ENCODE measurements at regions not wholly inside any gene's neighbourhood (a gene's known extent, or its start where the extent isn't known, plus 50 kb on each side); places are given as distances from the start of the nearest gene placed in this dataset.

- CTCF ChIA-PET = no interaction called here
- peaks cover 7% of the 10 kb centered on the region for H3K9me3 Mint-ChIP-seq
- H3K36me3 Mint-ChIP-seq (ENCODE audit: low read depth) = no peaks in the 10 kb centered on the region
- no peak for TF ChIP-seq CTCF (IDR thresholded peaks at IDR 0.05)
- no peak for DNase-seq
- no peak overlapping the region for H3K4me3 Mint-ChIP-seq
- POLR2A ChIA-PET = no interaction called here
- H3K27me3 Mint-ChIP-seq = no peaks in the 10 kb centered on the region
- H3K4me1 Mint-ChIP-seq = no peaks in the 10 kb centered on the region
- intact Hi-C loops (cut with micrococcal nuclease) = no loop called here
- ATAC-seq (ENCODE audit: low read depth) = no peak
- H3K27ac Mint-ChIP-seq = no peak overlapping the region
These were observed 715.2 kb upstream of the ZNF608 start for GRCh38 chr5:125461641-125462072.

DNA sequence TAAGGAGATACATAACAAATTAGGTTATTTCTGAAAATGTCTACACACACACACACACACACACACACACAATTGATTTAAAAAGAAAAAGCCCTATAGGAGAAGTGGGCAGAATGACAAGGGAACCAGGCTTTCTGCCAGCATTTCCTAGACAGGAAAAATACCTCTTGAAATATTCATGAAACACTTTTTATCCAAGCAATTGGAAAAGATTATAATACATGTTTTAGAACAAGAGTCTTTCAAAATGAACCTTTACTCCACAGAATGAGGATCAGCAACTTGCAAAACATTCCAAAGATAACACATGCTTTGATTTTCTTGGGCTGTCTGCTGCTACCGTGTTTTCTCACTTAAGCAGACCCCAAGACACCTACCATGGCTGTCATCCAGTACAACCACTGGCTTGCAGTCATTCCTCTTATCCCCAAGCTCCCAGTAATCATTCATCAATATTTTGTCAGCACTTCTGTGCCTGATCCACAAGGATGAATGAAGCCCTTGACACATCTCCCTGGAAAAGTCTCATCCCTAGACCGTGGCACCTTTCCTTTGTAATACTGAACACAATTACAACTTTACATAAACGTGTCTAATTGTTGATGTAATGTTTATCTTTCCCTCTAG, 717.1 kb upstream of the ZNF608 start:
- no peak overlapping the region for H3K4me3 Mint-ChIP-seq
- H3K9me3 Mint-ChIP-seq = peaks cover 2% of the 10 kb centered on the region
- no peak for ATAC-seq (ENCODE audit: low read depth)
- intact Hi-C loops (cut with micrococcal nuclease) = no loop called here
- CTCF ChIA-PET = no interaction called here
- H3K36me3 Mint-ChIP-seq (ENCODE audit: low read depth) = no peaks in the 10 kb centered on the region
- no peaks in the 10 kb centered on the region for H3K27me3 Mint-ChIP-seq
- no peaks in the 10 kb centered on the region for H3K4me1 Mint-ChIP-seq
- no peak for TF ChIP-seq CTCF (IDR thresholded peaks at IDR 0.05)
- no peak for DNase-seq
- POLR2A ChIA-PET = no interaction called here
- H3K27ac Mint-ChIP-seq = no peak overlapping the region

- Mint-ChIP-seq H3K27me3 (no peaks in the 10 kb centered on the region), H3K27ac (no peak overlapping the region), H3K4me3 (no peak overlapping the region), H3K36me3 (ENCODE audit: low read depth) (no peaks in the 10 kb centered on the region), H3K9me3 (peaks cover 2% of the 10 kb centered on the region), H3K4me1 (no peaks in the 10 kb centered on the region)
- DNase-seq = no peak
- ChIA-PET POLR2A (interaction anchor here (0.5 kb wide), 1 partner anchor 522 kb away, joined by 6 read pairs; no protein-coding TSS in a partner anchor), CTCF (no interaction called here)
- no peak for TF ChIP-seq CTCF (IDR thresholded peaks at IDR 0.05)
- intact Hi-C loops (cut with micrococcal nuclease) = no loop called here
- no peak for ATAC-seq (ENCODE audit: low read depth)
These were observed 718.5 kb upstream of the ZNF608 start for GRCh38 chr5:125464847-125465432.

- intact Hi-C loops (cut with micrococcal nuclease) = no loop called here
- H3K4me3 Mint-ChIP-seq = no peak overlapping the region
- no peaks in the 10 kb centered on the region for H3K4me1 Mint-ChIP-seq
- POLR2A ChIA-PET = no interaction called here
- peaks cover 2% of the 10 kb centered on the region for H3K9me3 Mint-ChIP-seq
- ATAC-seq (ENCODE audit: low read depth) = no peak
- no peak for DNase-seq
- H3K27ac Mint-ChIP-seq = no peak overlapping the region
- no peaks in the 10 kb centered on the region for H3K27me3 Mint-ChIP-seq
- CTCF ChIA-PET = no interaction called here
- no peaks in the 10 kb centered on the region for H3K36me3 Mint-ChIP-seq (ENCODE audit: low read depth)
- TF ChIP-seq CTCF (IDR thresholded peaks at IDR 0.05) = no peak
These were observed 719.3 kb upstream of the ZNF608 start for GRCh38 chr5:125465703-125466102.

DNA sequence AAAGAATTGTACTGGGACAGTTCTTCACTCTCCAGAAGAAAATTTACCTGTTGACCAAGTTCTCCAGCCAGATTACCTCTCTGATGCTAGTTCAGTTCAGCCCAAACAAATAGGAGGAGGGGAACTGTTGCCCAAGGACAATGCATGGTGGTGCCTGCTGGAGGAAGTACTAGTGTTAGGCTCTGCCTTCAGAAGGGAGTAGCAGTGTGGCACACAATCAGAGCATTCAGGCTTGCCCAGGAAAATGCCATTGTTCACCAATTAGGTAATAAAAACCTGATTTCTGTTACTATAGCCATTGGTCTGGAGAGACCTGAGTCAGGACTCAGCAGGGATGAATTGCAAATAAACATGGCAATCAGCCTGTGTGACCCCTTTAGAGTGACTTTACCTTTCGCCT, 720.8 kb upstream of the ZNF608 start:
- H3K9me3 Mint-ChIP-seq = peaks cover 2% of the 10 kb centered on the region
- no peaks in the 10 kb centered on the region for H3K4me1 Mint-ChIP-seq
- H3K36me3 Mint-ChIP-seq (ENCODE audit: low read depth) = no peaks in the 10 kb centered on the region
- DNase-seq = no peak
- POLR2A ChIA-PET = no interaction called here
- ATAC-seq (ENCODE audit: low read depth) = no peak
- no peak overlapping the region for H3K27ac Mint-ChIP-seq
- no peaks in the 10 kb centered on the region for H3K27me3 Mint-ChIP-seq
- H3K4me3 Mint-ChIP-seq = no peak overlapping the region
- TF ChIP-seq CTCF (IDR thresholded peaks at IDR 0.05) = no peak
- CTCF ChIA-PET = no interaction called here
- intact Hi-C loops (cut with micrococcal nuclease) = no loop called here
